GM12875 (cell line): ENCODE measurements at regions not wholly inside any gene's neighbourhood (a gene's known extent, or its start where the extent isn't known, plus 50 kb on each side); places are given as distances from the start of the nearest gene placed in this dataset.

Experiments
- H3K4me3 ChIP-seq: one replicate; pipeline ENCODE4 v1.5.1; 2011; ENCODE audit warnings: low read depth, low read length, control low read depth
- TF ChIP-seq, protein P1 (sequence below): IDR thresholded peaks from 2 replicates; pipeline ENCODE4 v1.5.1; 2011; ENCODE audit warnings: low read depth, mild to moderate bottlenecking, control low read depth, inconsistent platforms, low read length, moderate library complexity, borderline replicate concordance; ENCODE audit not compliant: insufficient read depth

DNA sequence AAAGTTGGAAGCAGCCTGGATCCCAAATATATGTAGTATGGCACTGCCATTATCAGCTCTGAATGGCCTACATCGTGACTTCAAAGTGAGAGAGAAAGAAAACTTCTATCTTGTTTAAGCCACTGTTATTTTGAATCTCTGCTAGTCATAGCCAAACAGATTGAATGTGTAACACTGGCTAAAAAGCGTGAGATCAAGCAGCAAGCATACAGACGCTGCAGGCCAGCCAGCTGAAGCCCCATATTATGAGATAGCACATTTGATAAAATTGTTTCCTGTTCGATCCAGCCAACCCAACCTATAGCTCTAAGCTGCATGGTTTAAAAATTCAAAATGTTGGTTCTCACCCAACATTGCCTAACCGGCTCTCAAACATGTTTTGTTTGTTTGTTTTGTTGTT, 95.0 kb downstream of the DUSP6 start:
- H3K4me3 ChIP-seq, result no peak overlapping the region
- TF ChIP-seq, protein P1, sequence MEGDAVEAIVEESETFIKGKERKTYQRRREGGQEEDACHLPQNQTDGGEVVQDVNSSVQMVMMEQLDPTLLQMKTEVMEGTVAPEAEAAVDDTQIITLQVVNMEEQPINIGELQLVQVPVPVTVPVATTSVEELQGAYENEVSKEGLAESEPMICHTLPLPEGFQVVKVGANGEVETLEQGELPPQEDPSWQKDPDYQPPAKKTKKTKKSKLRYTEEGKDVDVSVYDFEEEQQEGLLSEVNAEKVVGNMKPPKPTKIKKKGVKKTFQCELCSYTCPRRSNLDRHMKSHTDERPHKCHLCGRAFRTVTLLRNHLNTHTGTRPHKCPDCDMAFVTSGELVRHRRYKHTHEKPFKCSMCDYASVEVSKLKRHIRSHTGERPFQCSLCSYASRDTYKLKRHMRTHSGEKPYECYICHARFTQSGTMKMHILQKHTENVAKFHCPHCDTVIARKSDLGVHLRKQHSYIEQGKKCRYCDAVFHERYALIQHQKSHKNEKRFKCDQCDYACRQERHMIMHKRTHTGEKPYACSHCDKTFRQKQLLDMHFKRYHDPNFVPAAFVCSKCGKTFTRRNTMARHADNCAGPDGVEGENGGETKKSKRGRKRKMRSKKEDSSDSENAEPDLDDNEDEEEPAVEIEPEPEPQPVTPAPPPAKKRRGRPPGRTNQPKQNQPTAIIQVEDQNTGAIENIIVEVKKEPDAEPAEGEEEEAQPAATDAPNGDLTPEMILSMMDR, result no peak

DNA sequence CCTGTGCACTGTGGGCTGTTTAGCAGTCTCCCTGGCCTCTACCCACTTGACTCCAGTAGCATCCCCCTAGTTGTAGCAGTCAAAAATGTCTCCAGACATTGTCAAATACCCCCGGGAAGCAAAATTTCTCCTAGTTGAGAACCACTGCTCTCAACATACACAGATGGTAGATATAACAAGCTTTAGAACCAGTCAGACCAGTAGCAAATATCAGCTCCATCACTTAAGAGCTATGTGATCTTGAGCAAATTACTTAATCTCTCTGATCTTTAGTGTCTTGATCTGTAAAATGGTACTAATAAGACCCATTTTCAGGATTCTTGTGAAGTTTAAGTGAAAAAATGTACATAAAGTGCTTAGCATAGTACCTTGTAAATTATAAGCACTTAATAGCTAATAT, 96.2 kb downstream of the DUSP6 start:
- TF ChIP-seq, protein P1, result no peak
- H3K4me3 ChIP-seq, result no peak overlapping the region

DNA sequence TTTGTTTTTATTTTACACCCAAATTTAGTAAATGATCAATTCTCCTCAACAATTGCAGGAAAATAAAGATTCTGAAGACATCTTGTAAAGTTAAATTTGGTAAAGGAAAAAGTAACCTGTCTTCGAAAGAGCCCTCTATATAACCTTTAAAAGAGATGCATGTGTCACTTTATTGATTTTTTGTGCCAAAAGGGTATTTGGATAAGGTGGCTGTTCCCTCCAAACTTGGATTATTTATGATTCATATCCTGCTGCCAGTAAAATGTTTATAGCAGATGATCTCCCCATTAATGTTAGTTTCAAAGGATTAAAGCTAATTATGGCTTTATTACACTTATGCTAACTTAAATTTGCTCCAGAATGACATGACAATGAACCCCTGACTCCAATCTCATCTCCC, 98.8 kb downstream of the DUSP6 start:
- no peak overlapping the region for H3K4me3 ChIP-seq

DNA sequence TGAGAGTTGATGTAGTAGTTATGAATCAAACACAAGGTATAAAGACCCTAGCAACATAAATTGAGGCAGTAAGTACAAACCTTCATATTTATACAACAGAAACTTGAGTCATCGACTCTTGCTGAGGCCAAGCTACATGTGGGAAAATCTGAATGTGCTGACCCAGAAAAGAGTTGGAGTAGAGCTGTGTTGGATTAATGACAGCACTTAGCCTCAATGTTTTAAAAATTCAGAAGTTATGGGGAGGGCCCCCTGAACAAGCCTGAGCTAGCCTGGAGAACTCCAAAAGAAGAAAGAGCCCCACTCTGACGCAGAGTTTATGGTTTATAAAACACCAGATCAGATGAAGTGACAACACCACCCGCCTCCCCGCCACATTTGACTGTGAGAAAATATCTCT, 100.0 kb downstream of the DUSP6 start:
- TF ChIP-seq, protein P1, result no peak
- H3K4me3 ChIP-seq, result no peak overlapping the region

More for the DNA sequence above, 98.8 kb downstream of the DUSP6 start:
- TF ChIP-seq, protein P1, result no peak

DNA sequence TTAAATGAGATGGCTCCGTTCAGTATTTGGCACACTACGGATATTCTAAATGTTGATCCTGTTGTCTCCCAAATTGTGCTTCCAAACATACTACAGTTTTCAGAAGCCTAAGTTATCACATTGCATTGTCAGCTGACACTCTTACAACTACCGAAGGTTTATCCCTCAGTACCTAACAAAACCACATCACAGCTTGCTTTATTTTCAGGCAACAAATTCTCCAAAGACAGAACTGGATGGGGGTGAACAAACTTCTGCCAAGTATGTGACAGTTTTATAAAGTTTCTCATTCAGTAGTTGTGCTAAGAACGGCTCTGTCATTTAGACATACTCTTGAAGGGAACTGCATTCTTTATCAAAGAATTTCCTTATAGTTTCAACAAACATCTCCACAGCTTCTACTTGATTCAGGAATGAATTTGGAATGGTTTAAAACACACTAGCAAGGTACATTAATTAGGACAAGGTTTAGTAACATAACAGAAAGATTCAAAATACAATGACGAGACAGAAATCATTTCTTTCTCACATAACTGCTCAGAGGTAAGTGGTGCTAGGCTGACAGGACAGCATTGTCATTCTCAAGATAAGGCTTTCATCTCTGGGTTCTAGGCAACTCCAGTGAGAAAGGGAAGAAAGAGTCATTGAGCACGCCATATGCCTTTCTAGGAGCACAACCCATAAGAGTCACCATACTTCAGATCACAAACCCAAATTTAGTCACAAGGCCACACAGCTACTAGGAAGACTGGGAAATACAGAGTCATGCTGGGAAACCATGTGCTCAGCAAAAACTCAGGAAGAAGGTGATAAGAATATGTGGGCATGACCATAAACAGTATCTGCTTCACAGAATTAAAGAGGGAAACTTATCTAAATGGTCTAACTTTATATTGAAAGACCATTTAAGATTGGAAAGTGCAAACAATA, 100.7 kb downstream of the DUSP6 start:
- TF ChIP-seq, protein P1, result no peak
- no peak overlapping the region for H3K4me3 ChIP-seq

DNA sequence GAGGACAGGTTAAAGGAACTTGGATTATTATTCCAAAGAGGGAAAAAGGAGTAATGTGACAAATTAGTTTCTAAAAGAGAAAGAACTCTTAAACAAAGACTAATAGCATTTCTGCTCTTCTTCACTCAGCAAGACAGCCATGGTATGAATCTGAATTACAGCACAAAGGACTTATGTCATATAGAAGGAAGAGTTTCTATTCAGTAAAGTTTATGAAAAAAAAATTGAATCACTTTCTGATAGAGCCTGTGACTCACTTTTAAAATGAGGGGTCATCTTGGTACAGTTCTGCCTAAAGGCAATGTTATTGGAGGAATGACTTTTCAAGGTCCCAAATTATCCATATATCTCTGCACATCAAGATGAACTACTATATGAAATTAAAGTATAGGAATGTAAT, 101.7 kb downstream of the DUSP6 start:
- no peak overlapping the region for H3K4me3 ChIP-seq
- TF ChIP-seq, protein P1, result no peak

DNA sequence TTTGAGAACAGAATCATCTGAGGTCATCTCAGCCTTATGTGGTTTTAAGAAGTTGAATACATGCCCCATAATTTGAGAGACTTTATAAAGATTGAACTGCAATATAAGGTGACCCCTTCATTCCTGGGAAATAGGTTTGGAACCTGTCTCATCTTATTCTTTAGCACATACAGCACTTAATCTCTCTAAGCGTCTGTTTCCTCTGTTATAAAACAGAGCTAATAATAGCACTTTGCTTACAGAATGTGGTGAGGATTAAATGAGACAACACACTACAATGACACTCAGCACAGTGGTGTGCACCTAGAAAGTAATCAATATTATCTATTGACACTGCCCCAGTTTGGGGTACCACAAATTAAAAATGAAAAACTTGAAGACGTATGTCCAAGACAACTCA, 102.1 kb downstream of the DUSP6 start:
- TF ChIP-seq, protein P1, result no peak
- H3K4me3 ChIP-seq, result no peak overlapping the region
